ENCODE measurements at regions not wholly inside any gene's neighbourhood (a gene's known extent, or its start where the extent isn't known, plus 50 kb on each side); places are given as distances from the start of the nearest gene placed in this dataset.

GRCh38 chr10:61067671-61068336 is 123.8 kb upstream of the RHOBTB1 start:
- no peak overlapping the region for H3K23ac ChIP-seq (ENCODE audit: low read length)
- H2AFZ ChIP-seq (ENCODE audit: insufficient read depth, low read length, poor library complexity): no peak overlapping the region
- H2AK5ac ChIP-seq (ENCODE audit: low read length): no peak overlapping the region
- H3K14ac ChIP-seq (ENCODE audit: low read length): peak overlapping the region; percentile 46
- H4K12ac ChIP-seq (ENCODE audit: low read depth, low read length): no peak overlapping the region
- H3K27ac ChIP-seq (ENCODE audit: low read depth, low read length): no peak overlapping the region
- H2BK12ac ChIP-seq (ENCODE audit: low read length): peak overlapping the region; percentile 69
- peak overlapping the region; percentile 53 for H2BK120ac ChIP-seq (ENCODE audit: insufficient read depth, low read length, poor library complexity)
- no peak overlapping the region for H3K4me2 ChIP-seq (ENCODE audit: low read length)
- H4K91ac ChIP-seq (ENCODE audit: low read depth, low read length): peak overlapping the region; percentile 70
- peaks cover 4% of the 10 kb centered on the region for H3K79me1 ChIP-seq (ENCODE audit: low read length)
- H3K4me3 ChIP-seq (ENCODE audit: low read depth, low read length): no peak overlapping the region
- peak overlapping the region; percentile 48 for H4K8ac ChIP-seq (ENCODE audit: low read depth, low read length)
- no CpG with 5 or more reads among the region's 4 CpGs for WGBS (ENCODE audit: extremely low coverage, insufficient coverage, insufficient read length)
- no peak overlapping the region for H3K9ac ChIP-seq (ENCODE audit: low read length)
- peak overlapping the region; percentile 69 for H2BK5ac ChIP-seq (ENCODE audit: low read depth, low read length, poor library complexity)
- DNase-seq: peak in 1 of 2 donors; percentile 18
- H3K4me1 ChIP-seq (ENCODE audit: control insufficient read depth in 1 of 2, insufficient read depth in 2 of 2, low read length in 2 of 2): no peaks in the 10 kb centered on the region
- no peaks in the 10 kb centered on the region for H3K36me3 ChIP-seq (ENCODE audit: control insufficient read depth in 1 of 2, insufficient read depth in 2 of 2, low read length in 2 of 2)
- H3K4ac ChIP-seq (ENCODE audit: low read depth, low read length): no peak overlapping the region
- no peaks in the 10 kb centered on the region for H3K79me2 ChIP-seq (ENCODE audit: control insufficient read depth, insufficient read depth, low read length, poor library complexity)
- H3K9me3 ChIP-seq (ENCODE audit: insufficient read depth, low read depth, low read length): no peaks in the 10 kb centered on the region
- H3K27me3 ChIP-seq (ENCODE audit: insufficient read depth, low read length): no peaks in the 10 kb centered on the region
- H3K18ac ChIP-seq (ENCODE audit: low read length): no peak overlapping the region

DNA sequence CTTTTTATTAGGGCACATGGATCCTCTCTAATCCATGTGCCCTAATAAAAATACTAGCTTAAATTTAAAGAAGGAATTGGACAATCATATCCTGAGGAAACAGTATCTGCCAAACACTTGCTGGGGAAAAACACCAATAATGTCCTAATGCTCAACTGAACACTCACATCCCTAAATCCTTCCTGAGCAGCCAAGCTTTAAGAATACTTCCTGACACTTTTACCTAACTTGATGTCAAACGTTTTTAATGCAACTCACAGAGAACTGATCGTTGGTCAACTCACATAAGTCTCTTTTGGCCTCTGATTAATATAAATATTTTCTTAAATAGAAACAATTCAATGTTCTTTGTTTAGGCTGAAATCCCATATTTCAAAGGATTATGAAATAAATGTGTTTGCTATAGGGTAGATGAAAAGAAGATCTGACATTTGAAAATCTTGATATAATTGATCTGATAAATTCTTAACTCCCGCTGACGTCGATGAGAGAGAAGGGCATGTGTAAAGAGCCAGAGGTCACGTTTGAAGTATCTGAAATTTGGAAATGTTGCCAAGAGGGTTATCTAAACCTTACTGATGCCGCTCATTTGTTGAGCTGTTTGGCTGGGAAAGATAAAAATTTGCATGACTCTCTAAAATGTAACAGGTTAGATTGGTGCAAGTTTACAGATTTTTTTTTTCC is 122.8 kb upstream of the RHOBTB1 start:
- no peak overlapping the region for H3K4me3 ChIP-seq (ENCODE audit: low read depth, low read length)

DNA sequence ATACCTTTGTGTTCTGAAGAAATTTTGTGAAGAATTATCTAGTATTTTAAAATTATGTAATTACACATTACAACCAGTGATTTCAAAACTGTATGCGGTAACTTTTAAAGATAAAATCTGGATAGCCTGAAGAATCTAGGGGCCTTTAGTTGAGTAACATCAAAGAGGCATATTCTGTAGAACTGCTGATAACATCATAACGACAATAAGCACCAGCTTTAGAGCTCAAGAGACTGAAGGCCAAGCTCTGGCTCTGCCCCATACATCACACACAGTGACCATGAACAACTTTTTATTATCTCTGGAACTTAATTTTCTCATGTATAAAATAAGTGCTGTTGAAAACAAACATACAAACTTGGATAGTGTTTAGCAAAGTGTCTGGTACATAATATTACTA is 121.1 kb upstream of the RHOBTB1 start:
- Histone ChIP-seq H3K4me2 (ENCODE audit: low read length) (no peak overlapping the region), H3K14ac (ENCODE audit: low read length) (no peak overlapping the region), H3K9me3 (ENCODE audit: insufficient read depth, low read depth, low read length) (no peaks in the 10 kb centered on the region), H3K4me1 (ENCODE audit: control insufficient read depth in 1 of 2, insufficient read depth in 2 of 2, low read length in 2 of 2) (no peaks in the 10 kb centered on the region), H3K23ac (ENCODE audit: low read length) (no peak overlapping the region), H2AK5ac (ENCODE audit: low read length) (no peak overlapping the region), H2AFZ (ENCODE audit: insufficient read depth, low read length, poor library complexity) (no peak overlapping the region), H4K91ac (ENCODE audit: low read depth, low read length) (no peak overlapping the region), H2BK5ac (ENCODE audit: low read depth, low read length, poor library complexity) (no peak overlapping the region), H3K79me1 (ENCODE audit: low read length) (peaks cover 4% of the 10 kb centered on the region), H4K8ac (ENCODE audit: low read depth, low read length) (no peak overlapping the region), H3K36me3 (ENCODE audit: control insufficient read depth in 1 of 2, insufficient read depth in 2 of 2, low read length in 2 of 2) (no peaks in the 10 kb centered on the region), H3K18ac (ENCODE audit: low read length) (no peak overlapping the region), H2BK12ac (ENCODE audit: low read length) (no peak overlapping the region), H3K9ac (ENCODE audit: low read length) (no peak overlapping the region), H3K4me3 (ENCODE audit: low read depth, low read length) (no peak overlapping the region), H2BK120ac (ENCODE audit: insufficient read depth, low read length, poor library complexity) (no peak overlapping the region), H3K4ac (ENCODE audit: low read depth, low read length) (no peak overlapping the region), H3K27me3 (ENCODE audit: insufficient read depth, low read length) (no peaks in the 10 kb centered on the region), H3K79me2 (ENCODE audit: control insufficient read depth, insufficient read depth, low read length, poor library complexity) (no peaks in the 10 kb centered on the region), H3K27ac (ENCODE audit: low read depth, low read length) (no peak overlapping the region), H4K12ac (ENCODE audit: low read depth, low read length) (no peak overlapping the region)
- DNase-seq: peak in 1 of 2 donors; percentile 88
- WGBS (ENCODE audit: extremely low coverage, insufficient coverage, insufficient read length): no CpG with 5 or more reads among the region's 2 CpGs

More for the DNA sequence above, 122.8 kb upstream of the RHOBTB1 start:
- Histone ChIP-seq H4K8ac (ENCODE audit: low read depth, low read length) (no peak overlapping the region), H4K91ac (ENCODE audit: low read depth, low read length) (no peak overlapping the region), H2AFZ (ENCODE audit: insufficient read depth, low read length, poor library complexity) (no peak overlapping the region), H3K9ac (ENCODE audit: low read length) (no peak overlapping the region), H2BK12ac (ENCODE audit: low read length) (no peak overlapping the region), H3K27me3 (ENCODE audit: insufficient read depth, low read length) (no peaks in the 10 kb centered on the region), H3K4ac (ENCODE audit: low read depth, low read length) (no peak overlapping the region), H2BK5ac (ENCODE audit: low read depth, low read length, poor library complexity) (no peak overlapping the region), H2AK5ac (ENCODE audit: low read length) (no peak overlapping the region), H3K4me1 (ENCODE audit: control insufficient read depth in 1 of 2, insufficient read depth in 2 of 2, low read length in 2 of 2) (no peaks in the 10 kb centered on the region), H3K79me2 (ENCODE audit: control insufficient read depth, insufficient read depth, low read length, poor library complexity) (no peaks in the 10 kb centered on the region), H3K36me3 (ENCODE audit: control insufficient read depth in 1 of 2, insufficient read depth in 2 of 2, low read length in 2 of 2) (no peaks in the 10 kb centered on the region), H3K79me1 (ENCODE audit: low read length) (peaks cover 4% of the 10 kb centered on the region), H3K9me3 (ENCODE audit: insufficient read depth, low read depth, low read length) (no peaks in the 10 kb centered on the region), H3K23ac (ENCODE audit: low read length) (no peak overlapping the region), H3K4me2 (ENCODE audit: low read length) (no peak overlapping the region), H4K12ac (ENCODE audit: low read depth, low read length) (no peak overlapping the region), H3K14ac (ENCODE audit: low read length) (no peak overlapping the region), H2BK120ac (ENCODE audit: insufficient read depth, low read length, poor library complexity) (no peak overlapping the region), H3K27ac (ENCODE audit: low read depth, low read length) (no peak overlapping the region), H3K18ac (ENCODE audit: low read length) (no peak overlapping the region)
- WGBS (ENCODE audit: extremely low coverage, insufficient coverage, insufficient read length): no CpG with 5 or more reads among the region's 7 CpGs
- peak in 1 of 2 donors; percentile 38 for DNase-seq

DNA sequence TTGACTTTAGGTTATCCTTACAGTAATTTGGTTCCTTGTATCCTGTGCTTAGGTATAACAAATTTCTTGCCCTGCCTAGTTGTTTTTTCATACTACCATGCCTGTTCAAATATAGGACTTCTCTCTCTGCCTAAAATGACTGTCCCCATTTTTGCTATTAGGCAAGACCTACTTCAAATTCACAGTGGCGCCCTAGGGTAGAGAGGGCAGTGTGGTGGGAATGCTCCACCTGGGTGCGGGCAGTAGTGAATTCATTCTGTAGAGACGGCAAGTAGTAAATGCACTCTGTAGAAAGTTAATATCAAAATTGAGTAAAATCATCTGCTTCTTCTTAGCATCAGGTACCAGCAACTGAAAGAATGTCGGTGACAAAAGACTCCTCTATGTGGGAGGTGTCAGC is 120.4 kb upstream of the RHOBTB1 start:
- Histone ChIP-seq H2BK5ac (ENCODE audit: low read depth, low read length, poor library complexity) (peak overlapping the region; percentile 32), H2AFZ (ENCODE audit: insufficient read depth, low read length, poor library complexity) (no peak overlapping the region), H4K91ac (ENCODE audit: low read depth, low read length) (peak overlapping the region; percentile 59), H3K79me2 (ENCODE audit: control insufficient read depth, insufficient read depth, low read length, poor library complexity) (no peaks in the 10 kb centered on the region), H3K9me3 (ENCODE audit: insufficient read depth, low read depth, low read length) (no peaks in the 10 kb centered on the region), H2BK120ac (ENCODE audit: insufficient read depth, low read length, poor library complexity) (peak overlapping the region; percentile 45), H4K8ac (ENCODE audit: low read depth, low read length) (no peak overlapping the region), H3K9ac (ENCODE audit: low read length) (no peak overlapping the region), H3K4ac (ENCODE audit: low read depth, low read length) (no peak overlapping the region), H2BK12ac (ENCODE audit: low read length) (no peak overlapping the region), H3K18ac (ENCODE audit: low read length) (no peak overlapping the region), H3K79me1 (ENCODE audit: low read length) (peaks cover 2% of the 10 kb centered on the region), H3K36me3 (ENCODE audit: control insufficient read depth in 1 of 2, insufficient read depth in 2 of 2, low read length in 2 of 2) (no peaks in the 10 kb centered on the region), H3K4me1 (ENCODE audit: control insufficient read depth in 1 of 2, insufficient read depth in 2 of 2, low read length in 2 of 2) (no peaks in the 10 kb centered on the region), H3K27me3 (ENCODE audit: insufficient read depth, low read length) (no peaks in the 10 kb centered on the region), H3K23ac (ENCODE audit: low read length) (no peak overlapping the region), H3K27ac (ENCODE audit: low read depth, low read length) (no peak overlapping the region), H2AK5ac (ENCODE audit: low read length) (no peak overlapping the region), H3K14ac (ENCODE audit: low read length) (no peak overlapping the region), H3K4me2 (ENCODE audit: low read length) (no peak overlapping the region), H4K12ac (ENCODE audit: low read depth, low read length) (no peak overlapping the region), H3K4me3 (ENCODE audit: low read depth, low read length) (no peak overlapping the region)
- peak; percentile 52 to 84 for DNase-seq
- WGBS (ENCODE audit: extremely low coverage, insufficient coverage, insufficient read length): no CpG with 5 or more reads among the region's 4 CpGs

Data from trophoblast cell (in vitro differentiated cells and primary cell).